Endothelial cell of umbilical vein (primary cell): ENCODE measurements at regions not wholly inside any gene's neighbourhood (a gene's known extent, or its start where the extent isn't known, plus 50 kb on each side); places are given as distances from the start of the nearest gene placed in this dataset.

Source experiments
- BruUV-seq: library from RNA; stranded (reverse); fragments of 400-500 nt; replicated peaks from 2 replicates; lab custom pipeline; 2021; lab: Mats Ljungman, UMichigan
- CTCF ChIA-PET: fragments of 300-600, 350-600 bp; sonication (Branson Sonifier 250); formaldehyde crosslinking; loops from one replicate; lab custom pipeline; 2021; ENCODE audit warnings: antibody characterized with exemption, inconsistent platforms; lab: Charles Lee
- POLR2A ChIA-PET: fragments of 300-600, 350-600 bp; sonication (Branson Sonifier 250); formaldehyde crosslinking; loops from one replicate; lab custom pipeline; 2021; ENCODE audit warnings: antibody characterized with exemption, inconsistent platforms; lab: Charles Lee
- DNase-seq: peaks from one replicate; pipeline ENCODE4 v3.0.0-alpha.2; 2011; ENCODE audit warnings: low read depth, low spot score
- FAIRE-seq: peaks from 2 replicates; lab custom pipeline; 2011; peaks lifted over from hg19 to GRCh38; lab: Jason Lieb, UNC
- H2AFZ ChIP-seq: 2 replicates; pipeline ENCODE4 v1.6.0; 2012; ENCODE audit warnings: low read depth, low read length, control low read depth, inconsistent platforms
- H3K27ac ChIP-seq: 2 replicates; pipeline ENCODE4 v1.5.1; 2011; ENCODE audit warnings: low read depth, mild to moderate bottlenecking, control low read depth, low read length, moderate library complexity; ENCODE audit not compliant: insufficient read depth
- H3K27me3 ChIP-seq, 2 experiments: 2 replicates each; pipeline versions ENCODE4 v1.6.0 to v1.6.1; 2011; ENCODE audit warnings: low read length in 2 of 2, mixed read lengths in 1 of 2; ENCODE audit not compliant: control insufficient read depth in 2 of 2, insufficient read depth in 2 of 2
- H3K36me3 ChIP-seq, 2 experiments: 2 replicates in 1 of 2; 3 replicates in 1 of 2; pipeline ENCODE4 v1.5.1; 2011; ENCODE audit warnings: low read length in 2 of 2, mild to moderate bottlenecking in 1 of 2, moderate library complexity in 1 of 2; ENCODE audit not compliant: control insufficient read depth in 2 of 2, insufficient read depth in 2 of 2; ENCODE audit errors: extremely low read depth in 1 of 2
- H3K4me1 ChIP-seq: 3 replicates; pipeline ENCODE4 v1.5.1; 2011; ENCODE audit warnings: mild to moderate bottlenecking, low read length; ENCODE audit not compliant: control insufficient read depth, insufficient read depth; ENCODE audit errors: extremely low read depth
- H3K4me2 ChIP-seq: 2 replicates; pipeline ENCODE4 v1.6.1; 2011; ENCODE audit warnings: low read length, control low read depth, mixed read lengths; ENCODE audit not compliant: insufficient read depth
- H3K4me3 ChIP-seq, 3 experiments: fragments of 200-600 bp in 1 of 3; sonication (generic), shearing (Covaris generic) in 1 of 3; replicated peaks in 1 of 3; 2 replicates each; pipeline ENCODE4 v1.5.1; 2011 to 2016; ENCODE audit warnings: control low read depth in 3 of 3, low read length in 3 of 3, mild to moderate bottlenecking in 2 of 3, inconsistent platforms in 1 of 3, low read depth in 1 of 3, moderate library complexity in 1 of 3; ENCODE audit not compliant: insufficient read depth in 1 of 3
- H3K79me2 ChIP-seq: 2 replicates; pipeline ENCODE4 v1.6.0; 2012; ENCODE audit warnings: low read length, inconsistent platforms; ENCODE audit not compliant: control insufficient read depth, insufficient read depth
- H3K9ac ChIP-seq: replicated peaks from 2 replicates; pipeline ENCODE3; 2011; ENCODE audit warnings: low read length, control low read depth; ENCODE audit not compliant: insufficient read depth; ENCODE audit errors: extremely low read depth
- H3K9me1 ChIP-seq: replicated peaks from 3 replicates; pipeline ENCODE4 v1.6.0; 2011; ENCODE audit warnings: mild to moderate bottlenecking, low read length; ENCODE audit not compliant: control insufficient read depth, insufficient read depth; ENCODE audit errors: extremely low read depth
- H3K9me3 ChIP-seq: replicated peaks from 2 replicates; pipeline ENCODE4 v1.5.1; 2012; ENCODE audit warnings: low read length, inconsistent platforms; ENCODE audit not compliant: control insufficient read depth, insufficient read depth
- H4K20me1 ChIP-seq: replicated peaks from 2 replicates; pipeline ENCODE3; 2011; ENCODE audit warnings: mild to moderate bottlenecking, low read length; ENCODE audit not compliant: control insufficient read depth, insufficient read depth; ENCODE audit errors: extremely low read depth
- CTCF ChIP-seq, 2 donors: IDR thresholded peaks; 1 replicate in 1 of 2; 2 replicates in 1 of 2; pipeline ENCODE4 v1.5.1; 2011; ENCODE audit warnings: low read length in 2 of 2, mild to moderate bottlenecking in 2 of 2, moderate library complexity in 2 of 2, control low read depth in 1 of 2, inconsistent platforms in 1 of 2, low read depth in 1 of 2; ENCODE audit not compliant: insufficient read depth in 1 of 2; ENCODE audit errors: extremely low read depth in 1 of 2
- EZH2 ChIP-seq: IDR thresholded peaks from 2 replicates; pipeline ENCODE4 v1.6.1; 2012; ENCODE audit warnings: borderline replicate concordance, low read depth, mild to moderate bottlenecking, moderate library complexity, low read length, inconsistent platforms; ENCODE audit not compliant: severe bottlenecking
- FOS ChIP-seq: IDR thresholded peaks from 2 replicates; pipeline ENCODE4 v1.6.1; 2011; ENCODE audit warnings: mild to moderate bottlenecking, low read length, moderate library complexity, borderline replicate concordance; ENCODE audit not compliant: insufficient read depth
- GATA2 ChIP-seq: IDR thresholded peaks from 2 replicates; pipeline ENCODE4 v1.7.0; 2011; ENCODE audit warnings: low read depth, mild to moderate bottlenecking, moderate library complexity, mixed read lengths, low read length; ENCODE audit not compliant: insufficient read length, insufficient read depth
- JUN ChIP-seq: IDR thresholded peaks from 2 replicates; pipeline ENCODE4 v1.6.1; 2011; ENCODE audit warnings: borderline replicate concordance, low read depth; ENCODE audit not compliant: insufficient read length, insufficient read depth
- MYC ChIP-seq: IDR thresholded peaks from one replicate; pipeline ENCODE4 v1.6.1; 2011; ENCODE audit warnings: mild to moderate bottlenecking, low read depth, low read length
- POLR2A ChIP-seq: IDR thresholded peaks from 2 replicates; pipeline ENCODE4 v1.6.1; 2012; ENCODE audit warnings: low read depth, mild to moderate bottlenecking, control low read depth, low read length
- POLR2AphosphoS5 ChIP-seq: IDR thresholded peaks from 2 replicates; pipeline ENCODE4 v1.6.1; 2012; ENCODE audit warnings: low read depth, mild to moderate bottlenecking, control low read depth, low read length, moderate library complexity; ENCODE audit not compliant: insufficient read depth
- dilution Hi-C: fragments of 300-500 bp; cut with MboI; formaldehyde crosslinking; loops from one replicate; pipeline ENCODE4 v1.15.0; 2019; ENCODE audit warnings: low sequenced_read_pairs; ENCODE audit not compliant: extremely low pct_ligation_motif_present
- intact Hi-C: fragments of 100-400 bp; cut with micrococcal nuclease; formaldehyde crosslinking; loops from one replicate; pipeline ENCODE4 v1.10.0; 2022
- TF ChIP-seq, protein P1 (sequence below): IDR thresholded peaks from 2 replicates; pipeline ENCODE4 v1.6.1; 2011; ENCODE audit not compliant: insufficient read depth, insufficient read length

- Histone ChIP-seq H3K36me3 (no peaks in the 10 kb centered on the region), H4K20me1 (no peaks in the 10 kb centered on the region), H3K4me2 (peak overlapping the region; percentile 82), H2AFZ (no peak overlapping the region), H3K4me3 (peak overlapping the region in 1 of 3 experiments; percentile 18), H3K27me3 (no peaks in the 10 kb centered on the region), H3K9ac (peak overlapping the region; percentile 70), H3K27ac (peak overlapping the region; percentile 92), H3K9me1 (no peaks in the 10 kb centered on the region), H3K79me2 (no peaks in the 10 kb centered on the region), H3K9me3 (no peaks in the 10 kb centered on the region), H3K4me1 (peaks cover 46% of the 10 kb centered on the region)
- intact Hi-C loops = loop anchor here (1.0 to 5.0 kb wide), 10 partner anchors 23 to 1404 kb away; partner anchors contain the start of gene MEIS2
- ChIA-PET POLR2A (interaction anchor here (1.0 to 2.6 kb wide), 3 partner anchors 24 to 151 kb away, joined by 3 to 10 read pairs (median 4); no protein-coding TSS in a partner anchor), CTCF (interaction anchor here (0.7 to 4.1 kb wide), 19 partner anchors 9 to 803 kb away, joined by 3 to 44 read pairs (median 4); no protein-coding TSS in a partner anchor)
- peak; percentile 55 for FAIRE-seq
- no TSS peak for BruUV-seq
- DNase-seq = peak; percentile 90
- no peak for TF ChIP-seq EZH2
- TF ChIP-seq POLR2AphosphoS5 = peak; percentile 34
- peak; percentile 90 for TF ChIP-seq FOS
- TF ChIP-seq MYC = no peak
- TF ChIP-seq JUN = peak; percentile 92
- TF ChIP-seq CTCF (IDR thresholded peaks at IDR 0.05; ENCODE audit: extremely low read depth in 1 of 2, insufficient read depth in 1 of 2, low read depth in 1 of 2, low read length in 2 of 2) = no peak
- TF ChIP-seq, protein P1, sequence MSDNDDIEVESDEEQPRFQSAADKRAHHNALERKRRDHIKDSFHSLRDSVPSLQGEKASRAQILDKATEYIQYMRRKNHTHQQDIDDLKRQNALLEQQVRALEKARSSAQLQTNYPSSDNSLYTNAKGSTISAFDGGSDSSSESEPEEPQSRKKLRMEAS = no peak
- no peak for TF ChIP-seq POLR2A
- TF ChIP-seq GATA2 = peak; percentile 83
- dilution Hi-C loops = no loop called here
These were observed 150.8 kb upstream of the DPH6 start for GRCh38 chr15:35696767-35697231.
